Activated naive CD8-positive, alpha-beta T cell treated with anti-CD3 and anti-CD28 coated beads for 36 hours (primary cell): ENCODE measurements at regions not wholly inside any gene's neighbourhood (a gene's known extent, or its start where the extent isn't known, plus 50 kb on each side); places are given as distances from the start of the nearest gene placed in this dataset.

Source experiments
- DNase-seq: peaks from one replicate; pipeline ENCODE4 v3.0.0; 2021
- H3K27ac Mint-ChIP-seq: one replicate; pipeline ENCODE4 v1.8.0; 2022; ENCODE audit warnings: mild to moderate bottlenecking, moderate library complexity, mixed read lengths
- H3K27me3 Mint-ChIP-seq: one replicate; pipeline ENCODE4 v1.8.0; 2022; ENCODE audit warnings: mild to moderate bottlenecking, mixed read lengths
- H3K36me3 Mint-ChIP-seq: one replicate; pipeline ENCODE4 v1.8.0; 2021; ENCODE audit warnings: mild to moderate bottlenecking, mixed read lengths
- H3K4me1 Mint-ChIP-seq: one replicate; pipeline ENCODE4 v1.8.0; 2021; ENCODE audit warnings: mixed read lengths
- H3K4me3 Mint-ChIP-seq: one replicate; pipeline ENCODE4 v1.8.0; 2022; ENCODE audit warnings: mild to moderate bottlenecking, moderate library complexity, mixed read lengths
- H3K9me3 Mint-ChIP-seq: one replicate; pipeline ENCODE4 v1.8.0; 2022; ENCODE audit warnings: mixed read lengths

DNA sequence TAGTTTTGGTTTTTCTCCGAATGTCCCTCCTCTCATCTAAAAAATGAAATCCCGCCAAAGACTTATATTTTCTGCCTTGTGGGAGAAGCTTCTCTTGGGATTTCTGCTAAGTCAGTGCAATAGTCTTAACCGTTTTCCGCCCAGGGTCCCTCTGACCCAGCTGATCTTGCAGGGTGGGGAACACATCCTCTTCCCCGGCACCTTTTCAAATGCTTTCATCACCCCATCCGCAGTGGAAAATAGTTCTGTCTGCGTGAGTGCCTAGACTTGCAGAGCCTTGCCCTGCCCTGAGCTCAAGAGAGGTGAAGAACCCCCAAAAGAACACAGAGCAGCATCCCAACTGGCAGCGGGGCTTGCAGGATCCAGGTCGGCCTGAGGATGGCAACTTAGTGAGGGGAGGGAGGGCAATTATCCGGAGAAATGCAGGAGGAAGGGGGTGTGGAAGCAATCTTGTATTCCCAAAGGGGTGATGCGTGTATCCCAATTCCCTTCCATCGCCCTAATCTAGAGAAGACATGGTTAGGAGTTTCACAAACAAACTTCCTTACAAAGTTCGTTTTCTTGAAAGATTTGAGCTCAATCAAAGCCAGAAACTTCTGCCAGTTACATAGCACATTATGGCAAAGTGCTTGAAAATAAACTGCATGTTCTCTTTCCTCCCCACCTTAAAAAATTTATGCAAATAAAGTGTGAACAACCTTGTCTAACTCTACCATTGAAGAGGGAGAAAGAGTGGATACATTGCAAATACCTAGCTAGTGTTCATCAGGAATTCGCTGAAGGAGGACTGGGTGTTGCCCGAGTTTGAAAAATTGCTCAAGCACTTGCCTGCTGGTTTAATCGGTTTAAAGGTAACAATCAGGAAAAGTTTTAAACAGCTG is 79.9 kb downstream of the NR2F2 start:
- Mint-ChIP-seq H3K9me3 (no peaks in the 10 kb centered on the region), H3K36me3 (no peaks in the 10 kb centered on the region), H3K4me3 (no peak overlapping the region), H3K4me1 (peaks cover 3% of the 10 kb centered on the region), H3K27me3 (peaks cover 95% of the 10 kb centered on the region), H3K27ac (no peak overlapping the region)
- DNase-seq, result no peak

DNA sequence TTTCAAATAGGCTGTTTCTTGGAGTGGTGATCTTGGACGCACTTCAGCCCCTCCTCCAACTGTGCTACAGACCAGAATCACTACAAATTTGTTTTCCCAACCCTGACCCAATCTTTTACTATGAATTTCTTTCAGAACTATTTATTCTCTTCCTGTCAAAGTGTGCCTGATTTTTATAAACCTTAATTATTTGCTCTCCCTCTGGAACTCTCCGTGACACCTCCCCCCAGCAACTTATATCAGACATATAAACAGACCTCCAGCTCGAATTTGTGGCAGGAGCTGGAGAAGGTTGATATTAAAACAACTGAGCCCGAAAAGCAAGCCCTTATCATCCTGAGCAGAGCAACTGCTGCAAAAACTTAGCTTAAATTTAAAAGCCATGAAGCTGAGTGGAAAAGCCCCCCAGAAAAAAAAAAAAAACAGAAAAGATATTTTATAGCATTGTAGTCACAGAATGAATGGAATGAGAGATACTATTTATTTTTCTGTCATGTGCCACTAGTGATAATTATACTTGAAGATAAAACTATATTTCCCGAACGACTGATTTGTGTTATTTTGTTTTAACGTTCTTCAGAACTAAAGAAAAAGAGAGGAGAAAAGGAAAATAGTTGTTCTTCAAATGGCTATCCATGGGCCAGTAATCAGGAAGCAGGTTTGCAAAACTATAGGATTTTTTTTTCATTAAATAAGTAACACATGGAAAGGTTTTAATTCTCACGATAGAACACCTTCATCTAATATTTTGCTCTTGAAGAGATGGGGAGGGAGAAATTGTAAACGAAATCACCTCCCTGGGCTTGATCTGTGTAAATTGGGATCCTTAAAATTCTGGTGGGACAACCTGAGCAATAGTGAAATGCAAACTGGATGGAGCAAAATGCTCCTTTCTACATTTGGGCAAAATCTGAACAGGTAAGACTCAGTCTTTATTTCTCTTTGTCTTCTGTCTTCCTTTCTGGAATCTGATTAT is 80.8 kb downstream of the NR2F2 start:
- Mint-ChIP-seq H3K4me1 (peaks cover 3% of the 10 kb centered on the region), H3K4me3 (no peak overlapping the region), H3K27ac (no peak overlapping the region), H3K27me3 (peaks cover 96% of the 10 kb centered on the region), H3K36me3 (no peaks in the 10 kb centered on the region), H3K9me3 (no peaks in the 10 kb centered on the region)
- no peak for DNase-seq

DNA sequence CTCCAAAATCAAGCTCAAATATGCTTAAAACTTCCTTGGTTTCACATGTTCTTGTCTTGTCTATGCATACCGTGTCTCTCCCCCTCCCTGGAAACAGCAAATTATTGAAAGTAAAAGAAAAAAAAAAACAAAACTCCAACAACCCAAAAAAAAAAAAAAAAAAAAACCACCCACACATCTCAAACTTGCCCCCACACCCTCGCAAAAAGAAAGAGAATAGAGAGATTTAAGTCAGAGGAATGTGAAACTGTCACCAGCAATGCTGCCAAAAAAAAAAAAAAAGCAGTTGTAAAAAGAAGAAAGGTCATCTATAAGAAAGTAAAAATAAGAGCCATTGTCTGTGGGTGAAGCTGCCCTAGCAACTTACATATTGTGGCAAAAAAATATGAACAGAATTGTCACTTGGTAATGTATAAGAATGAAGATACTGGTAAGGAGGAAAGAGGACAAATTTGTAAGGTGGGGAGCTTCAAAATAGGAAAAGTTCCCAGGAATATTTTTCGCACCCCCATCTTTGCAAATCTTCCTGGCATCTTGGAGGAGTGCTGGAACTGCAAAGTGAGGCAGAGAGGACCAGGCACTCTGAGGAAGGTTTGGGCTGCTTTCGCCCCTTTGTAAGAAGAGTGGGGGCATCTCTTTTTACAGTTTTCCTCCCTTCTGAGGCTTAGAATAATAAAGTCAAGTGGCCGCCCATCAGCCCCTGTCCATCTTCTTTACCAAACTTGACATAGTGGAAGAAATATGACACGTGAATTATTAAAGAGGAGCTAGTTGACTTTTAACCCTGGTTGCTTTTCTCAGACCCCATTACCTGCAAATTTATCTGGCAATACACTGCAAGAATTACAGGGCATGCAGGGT is 81.8 kb downstream of the NR2F2 start:
- no peak for DNase-seq
- H3K36me3 Mint-ChIP-seq, result no peaks in the 10 kb centered on the region
- H3K4me3 Mint-ChIP-seq, result no peak overlapping the region
- H3K27ac Mint-ChIP-seq, result no peak overlapping the region
- peaks cover 94% of the 10 kb centered on the region for H3K27me3 Mint-ChIP-seq
- H3K4me1 Mint-ChIP-seq, result peaks cover 3% of the 10 kb centered on the region
- no peaks in the 10 kb centered on the region for H3K9me3 Mint-ChIP-seq

DNA sequence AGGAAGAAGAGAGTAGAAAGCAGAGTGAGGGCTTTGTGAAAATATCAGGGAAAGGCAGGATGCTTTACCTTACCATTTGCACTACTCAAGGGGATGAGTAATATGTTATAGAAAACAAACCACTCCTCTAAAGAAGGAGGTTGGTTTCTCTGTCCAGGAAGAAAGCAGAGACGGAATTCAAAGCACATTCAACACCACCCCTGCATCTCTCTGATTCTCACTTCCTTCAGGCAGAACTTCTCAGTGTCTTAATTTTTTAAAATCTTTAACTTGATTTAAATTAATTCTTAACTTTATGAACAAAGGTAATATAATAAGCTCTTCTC is 82.4 kb downstream of the NR2F2 start:
- peaks cover 94% of the 10 kb centered on the region for H3K27me3 Mint-ChIP-seq
- peaks cover 3% of the 10 kb centered on the region for H3K4me1 Mint-ChIP-seq
- H3K4me3 Mint-ChIP-seq, result no peak overlapping the region
- no peaks in the 10 kb centered on the region for H3K36me3 Mint-ChIP-seq
- no peak for DNase-seq
- no peak overlapping the region for H3K27ac Mint-ChIP-seq
- H3K9me3 Mint-ChIP-seq, result peaks cover 2% of the 10 kb centered on the region

DNA sequence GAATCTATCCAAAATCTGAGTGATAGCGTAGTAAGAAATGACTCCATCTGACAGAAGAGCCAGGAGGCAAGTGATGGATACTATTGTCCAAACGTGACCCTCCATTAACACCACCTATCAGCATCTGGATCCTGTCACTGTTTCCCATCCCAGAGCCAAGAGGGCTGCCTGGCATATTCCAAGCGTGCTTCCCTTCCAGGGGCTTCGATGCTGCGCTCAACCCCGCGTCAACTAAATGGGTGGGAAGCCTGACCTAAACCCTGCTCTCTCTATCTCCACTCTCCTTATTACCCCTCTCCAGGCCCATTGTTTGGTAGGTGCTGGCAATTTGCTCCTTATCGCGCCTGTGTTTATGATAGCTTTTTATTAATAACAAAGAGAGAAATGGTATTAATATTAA is 83.2 kb downstream of the NR2F2 start:
- Mint-ChIP-seq H3K4me3 (no peak overlapping the region), H3K36me3 (no peaks in the 10 kb centered on the region), H3K9me3 (peaks cover 2% of the 10 kb centered on the region), H3K27ac (no peak overlapping the region), H3K4me1 (peaks cover 2% of the 10 kb centered on the region), H3K27me3 (peaks cover 96% of the 10 kb centered on the region)
- no peak for DNase-seq

DNA sequence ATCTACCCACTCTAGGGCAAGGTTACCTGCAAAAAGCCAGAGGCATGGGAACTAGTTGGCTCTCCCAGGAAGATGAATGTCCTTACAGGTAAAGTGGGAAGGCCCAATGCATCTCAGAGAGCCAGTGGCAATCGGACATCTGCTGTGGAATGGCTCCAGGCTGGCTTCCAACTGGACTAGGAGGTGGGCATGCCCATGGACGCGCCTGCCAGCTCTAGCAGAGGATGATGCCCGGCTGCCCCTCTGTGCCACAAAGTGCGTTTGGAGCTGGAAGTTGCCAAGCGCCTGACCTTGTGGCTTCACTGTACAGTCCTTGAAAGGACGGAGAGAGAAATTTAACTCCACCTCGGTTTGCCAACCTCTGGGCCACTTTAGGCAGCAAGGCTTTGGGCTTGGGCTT is 84.4 kb downstream of the NR2F2 start:
- H3K36me3 Mint-ChIP-seq, result no peaks in the 10 kb centered on the region
- no peak overlapping the region for H3K27ac Mint-ChIP-seq
- peaks cover 2% of the 10 kb centered on the region for H3K9me3 Mint-ChIP-seq
- H3K4me1 Mint-ChIP-seq, result no peaks in the 10 kb centered on the region
- H3K27me3 Mint-ChIP-seq, result peaks cover 95% of the 10 kb centered on the region
- H3K4me3 Mint-ChIP-seq, result no peak overlapping the region
- no peak for DNase-seq

DNA sequence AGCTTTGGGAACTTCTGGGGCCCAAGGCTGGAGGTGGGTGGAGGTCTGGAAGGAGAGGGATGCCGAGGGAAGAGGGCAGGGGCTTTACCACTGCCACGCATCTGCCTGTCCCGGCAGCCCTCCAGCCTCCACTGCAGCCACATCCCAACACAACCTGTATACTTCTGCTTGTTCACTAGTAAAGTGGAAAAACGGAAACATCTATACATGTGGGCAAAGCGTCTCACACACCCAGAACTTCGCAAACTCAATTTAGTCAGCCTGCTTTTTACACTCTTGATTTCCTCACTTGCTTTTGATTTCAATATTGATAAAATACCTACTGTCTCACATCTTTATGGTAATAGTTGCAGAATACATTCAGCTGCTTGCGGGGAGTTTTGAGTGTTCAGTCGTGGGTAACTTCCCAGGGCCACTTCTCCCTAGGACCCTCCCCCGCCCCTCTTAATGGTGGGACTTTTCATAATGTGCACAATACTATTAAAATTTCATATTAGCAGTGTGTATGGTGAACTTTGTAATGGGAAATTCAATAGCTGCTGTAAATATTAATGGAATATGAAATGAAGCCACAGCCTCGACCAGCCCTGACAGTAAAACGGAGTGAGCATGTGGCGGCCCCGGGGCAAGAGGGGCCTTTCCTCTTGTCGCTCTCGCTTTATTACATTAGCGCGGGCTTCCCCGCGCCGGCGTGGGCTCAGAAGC is 85.2 kb downstream of the NR2F2 start:
- no peak for DNase-seq
- Mint-ChIP-seq H3K36me3 (no peaks in the 10 kb centered on the region), H3K4me1 (no peaks in the 10 kb centered on the region), H3K27ac (no peak overlapping the region), H3K4me3 (no peak overlapping the region), H3K27me3 (peaks cover 94% of the 10 kb centered on the region), H3K9me3 (peaks cover 2% of the 10 kb centered on the region)

DNA sequence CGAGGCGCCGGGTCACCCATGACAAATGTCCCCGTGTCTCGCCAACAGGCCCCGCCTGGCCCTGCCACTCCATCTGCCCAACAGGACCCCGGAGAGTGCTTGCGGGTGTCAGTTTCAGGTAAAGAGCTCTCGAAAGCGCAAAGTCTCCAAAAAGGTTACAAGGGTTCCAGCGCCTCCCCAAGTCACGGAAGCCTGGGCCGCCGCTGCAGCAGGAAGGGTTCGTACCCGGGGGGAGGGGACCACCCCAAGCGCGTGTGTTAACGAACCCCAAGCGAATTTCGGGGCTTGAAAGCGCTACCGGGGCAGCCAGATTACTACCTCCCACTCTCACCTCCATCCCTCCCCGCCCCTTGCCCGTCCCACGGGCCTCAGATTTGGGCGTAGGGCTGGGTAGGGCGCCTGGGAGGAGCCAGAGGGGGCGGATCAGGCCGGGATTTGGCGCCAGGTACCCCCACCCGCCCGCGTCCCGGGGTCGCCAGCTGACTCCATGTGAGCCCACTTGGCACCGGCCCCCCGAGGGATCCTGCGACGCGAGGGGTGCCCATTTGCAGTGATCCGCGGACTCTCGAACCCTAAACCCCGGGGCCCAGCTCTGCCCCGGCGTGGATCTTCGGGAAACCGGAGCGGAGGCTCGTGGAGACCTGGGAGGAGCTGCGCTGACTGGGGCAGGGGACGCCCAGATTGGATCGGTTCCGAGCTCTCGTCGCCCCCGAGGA is 85.9 kb downstream of the NR2F2 start:
- H3K36me3 Mint-ChIP-seq, result no peaks in the 10 kb centered on the region
- H3K4me3 Mint-ChIP-seq, result no peak overlapping the region
- H3K27ac Mint-ChIP-seq, result no peak overlapping the region
- DNase-seq, result no peak
- peaks cover 2% of the 10 kb centered on the region for H3K9me3 Mint-ChIP-seq
- peaks cover 92% of the 10 kb centered on the region for H3K27me3 Mint-ChIP-seq
- no peaks in the 10 kb centered on the region for H3K4me1 Mint-ChIP-seq

DNA sequence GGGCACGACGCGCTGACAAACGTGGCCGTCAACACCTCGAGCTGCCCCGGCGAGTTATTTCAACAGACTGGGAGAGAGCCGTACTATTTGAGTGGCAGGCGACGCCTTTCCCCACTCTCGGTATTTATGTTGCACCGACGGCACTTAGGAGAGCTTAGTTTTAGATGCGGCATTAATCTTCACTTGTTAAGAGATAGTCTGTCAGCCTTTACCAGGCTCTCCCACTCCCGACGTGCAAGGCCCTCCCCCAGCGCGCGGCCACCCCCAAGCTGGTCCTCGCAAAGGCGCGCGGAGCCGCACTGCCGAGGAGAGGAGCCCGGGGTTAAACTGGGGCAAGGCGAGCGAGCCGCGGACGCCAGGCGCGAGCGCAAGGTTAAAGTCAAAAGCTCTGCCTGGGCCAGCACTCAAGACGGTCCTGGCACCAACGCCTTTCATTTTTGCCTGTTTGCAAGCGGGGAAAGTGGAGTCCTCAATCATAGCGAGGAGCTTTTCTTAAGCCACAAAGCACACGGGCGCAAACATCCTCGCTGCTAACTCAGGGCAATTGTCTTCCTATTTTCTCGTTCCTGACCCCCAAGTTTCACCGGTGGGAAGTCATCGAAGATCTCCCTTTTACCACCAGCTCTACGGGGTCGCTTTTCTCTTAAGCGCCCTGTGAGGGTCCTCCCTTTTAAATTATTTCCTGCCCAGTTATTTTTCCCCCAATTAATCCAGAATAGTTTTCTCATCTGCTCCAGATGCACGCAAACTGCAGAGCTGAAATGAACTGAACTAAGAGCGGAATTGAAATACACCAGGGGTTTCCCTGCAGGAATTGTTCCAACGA is 86.6 kb downstream of the NR2F2 start:
- Mint-ChIP-seq H3K27me3 (peaks cover 92% of the 10 kb centered on the region), H3K4me3 (no peak overlapping the region), H3K4me1 (no peaks in the 10 kb centered on the region), H3K27ac (no peak overlapping the region), H3K9me3 (peaks cover 2% of the 10 kb centered on the region), H3K36me3 (no peaks in the 10 kb centered on the region)
- no peak for DNase-seq

DNA sequence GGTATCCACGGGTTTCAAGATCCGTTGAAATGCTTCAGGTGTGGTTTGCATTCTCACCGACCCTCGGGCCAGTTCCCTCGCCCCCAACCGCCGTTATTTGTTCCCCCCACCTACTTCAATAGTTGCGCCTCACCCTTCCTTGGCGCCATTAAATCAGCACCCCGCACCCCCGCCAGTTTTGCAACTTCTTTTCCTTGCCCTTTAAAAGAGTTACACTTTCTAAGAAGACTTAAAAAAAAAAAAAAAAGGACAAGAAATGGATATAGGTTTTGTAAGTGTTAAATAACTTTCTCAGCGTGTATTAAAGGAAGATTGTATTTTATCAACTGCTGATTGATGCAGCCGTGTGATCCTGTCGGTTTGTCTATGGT is 87.2 kb downstream of the NR2F2 start:
- Mint-ChIP-seq H3K36me3 (no peaks in the 10 kb centered on the region), H3K27ac (no peak overlapping the region), H3K4me3 (no peak overlapping the region), H3K4me1 (no peaks in the 10 kb centered on the region), H3K9me3 (peaks cover 2% of the 10 kb centered on the region), H3K27me3 (peaks cover 92% of the 10 kb centered on the region)
- DNase-seq, result no peak

DNA sequence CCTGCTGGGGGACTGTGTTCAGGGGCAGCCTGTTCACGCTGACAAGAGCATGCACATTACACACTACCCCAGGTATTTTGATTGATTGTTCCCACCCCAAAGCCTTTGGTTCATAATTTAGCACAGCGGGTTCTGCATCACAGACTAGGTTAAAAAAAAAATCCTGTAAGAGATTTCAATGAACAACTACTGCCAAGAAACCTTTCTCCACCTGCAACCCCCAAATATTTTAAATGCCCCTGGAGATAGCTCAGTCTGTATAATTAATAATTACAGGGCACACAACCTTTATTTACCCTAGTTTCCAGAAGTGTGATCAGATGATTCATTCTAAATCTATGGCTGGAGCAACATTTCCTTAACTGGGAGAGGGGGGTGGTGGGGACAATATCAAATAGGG is 87.6 kb downstream of the NR2F2 start:
- Mint-ChIP-seq H3K27ac (no peak overlapping the region), H3K27me3 (peaks cover 89% of the 10 kb centered on the region)

DNA sequence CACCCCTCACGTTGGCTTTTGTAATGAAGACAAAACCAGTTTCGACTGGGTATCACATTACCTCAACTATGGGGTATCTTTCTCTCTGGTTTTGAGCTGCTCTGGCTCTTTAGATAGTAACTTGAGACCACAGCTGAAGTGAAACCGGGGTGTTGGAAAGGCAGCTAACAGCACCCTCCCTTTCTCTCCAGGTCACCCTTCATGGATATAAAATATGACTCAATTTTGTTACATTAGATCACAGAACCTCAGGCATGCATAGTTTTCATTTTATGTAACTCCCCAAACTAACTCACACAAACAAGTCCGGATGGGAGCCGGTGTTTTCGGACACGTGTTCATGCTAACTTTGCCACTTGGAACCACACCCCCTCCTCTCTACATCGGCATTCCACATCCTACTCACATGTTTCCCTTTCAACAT is 90.7 kb downstream of the NR2F2 start:
- Mint-ChIP-seq H3K9me3 (peaks cover 2% of the 10 kb centered on the region), H3K27me3 (peaks cover 64% of the 10 kb centered on the region), H3K36me3 (no peaks in the 10 kb centered on the region)

More for the DNA sequence above, 87.6 kb downstream of the NR2F2 start:
- Mint-ChIP-seq H3K9me3 (peaks cover 2% of the 10 kb centered on the region), H3K4me3 (no peak overlapping the region), H3K4me1 (no peaks in the 10 kb centered on the region), H3K36me3 (no peaks in the 10 kb centered on the region)
- DNase-seq, result no peak

DNA sequence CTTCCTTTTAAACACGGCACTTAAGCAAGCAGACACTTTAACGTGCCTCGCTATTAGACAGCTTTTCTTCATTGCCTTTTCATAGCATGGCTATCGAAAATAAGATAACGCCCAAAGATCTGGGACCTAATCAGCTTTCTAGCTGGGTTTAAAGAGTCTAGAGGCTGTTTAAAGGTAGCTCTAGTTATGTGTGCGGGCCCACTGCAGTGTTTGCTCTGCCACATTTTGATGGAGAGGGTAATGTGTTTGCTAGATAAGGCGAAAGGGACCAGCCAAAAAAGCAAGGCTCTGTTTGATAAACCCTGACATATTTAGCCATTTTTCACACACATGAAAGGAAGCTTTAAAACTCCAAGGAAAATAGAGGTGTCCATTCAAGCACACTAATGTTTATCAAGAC is 91.6 kb downstream of the NR2F2 start:
- Mint-ChIP-seq H3K4me3 (no peak overlapping the region), H3K27me3 (peaks cover 57% of the 10 kb centered on the region), H3K27ac (no peak overlapping the region), H3K9me3 (peaks cover 2% of the 10 kb centered on the region), H3K36me3 (no peaks in the 10 kb centered on the region), H3K4me1 (no peaks in the 10 kb centered on the region)
- DNase-seq, result no peak

More for the DNA sequence above, 90.7 kb downstream of the NR2F2 start:
- no peaks in the 10 kb centered on the region for H3K4me1 Mint-ChIP-seq
- DNase-seq, result no peak
- no peak overlapping the region for H3K27ac Mint-ChIP-seq
- H3K4me3 Mint-ChIP-seq, result no peak overlapping the region
